Suprapubic skin (tissue), 4 donors: ENCODE measurements at regions not wholly inside any gene's neighbourhood (a gene's known extent, or its start where the extent isn't known, plus 50 kb on each side); places are given as distances from the start of the nearest gene placed in this dataset.

Experiments
- DNase-seq, 2 donors: peaks; one replicate each; pipeline ENCODE4 v3.0.0-alpha.2; 2019; ENCODE audit warnings: low spot score in 2 of 2
- H3K27ac ChIP-seq: fragments of 200-600 bp; sonication (generic); one replicate; pipeline ENCODE4 v1.5.1; 2019
- H3K27me3 ChIP-seq: fragments of 200-600 bp; sonication (generic); one replicate; pipeline ENCODE4 v1.5.1; 2019
- H3K36me3 ChIP-seq: fragments of 200-600 bp; sonication (generic); one replicate; pipeline ENCODE4 v1.5.1; 2019
- H3K4me1 ChIP-seq: fragments of 200-600 bp; sonication (generic); one replicate; pipeline ENCODE4 v1.5.1; 2019
- H3K4me3 ChIP-seq: fragments of 200-600 bp; sonication (generic); one replicate; pipeline ENCODE4 v1.5.1; 2019; ENCODE audit warnings: mild to moderate bottlenecking
- H3K9me3 ChIP-seq: fragments of 200-600 bp; sonication (generic); one replicate; pipeline ENCODE4 v1.5.1; 2019
- CTCF ChIP-seq, 2 donors: fragments of 200-600 bp in 1 of 2; fragments of 450-650 bp in 1 of 2; sonication (generic) in 1 of 2; IDR thresholded peaks; one replicate each; pipeline ENCODE4 v1.5.1; 2016 to 2019; ENCODE audit warnings: antibody characterized with exemption in 2 of 2, mild to moderate bottlenecking in 1 of 2, moderate library complexity in 1 of 2
- EP300 ChIP-seq: sonication (generic); formaldehyde crosslinking; IDR thresholded peaks from one replicate; pipeline ENCODE4 v1.6.1; 2017; ENCODE audit warnings: antibody characterized with exemption
- POLR2A ChIP-seq, 2 donors: fragments of 450-650 bp; IDR thresholded peaks; one replicate each; pipeline ENCODE4 v1.6.1; 2017; ENCODE audit warnings: antibody characterized with exemption in 2 of 2, mild to moderate bottlenecking in 2 of 2, moderate library complexity in 2 of 2
- POLR2AphosphoS5 ChIP-seq, 3 donors: sonication (generic); formaldehyde crosslinking; IDR thresholded peaks; one replicate each; pipeline ENCODE4 v1.6.1; 2017; ENCODE audit warnings: antibody characterized with exemption in 3 of 3
- WGBS: methylation state at CpG from one replicate; pipeline ENCODE4 v1.1.5; 2018; 5-methylcytosine and 5-hydroxymethylcytosine counted together

- Histone ChIP-seq H3K36me3 (no peaks in the 10 kb centered on the region), H3K9me3 (peaks cover 4% of the 10 kb centered on the region), H3K4me3 (no peak overlapping the region), H3K27me3 (no peaks in the 10 kb centered on the region), H3K27ac (no peak overlapping the region), H3K4me1 (no peaks in the 10 kb centered on the region)
- TF ChIP-seq CTCF (IDR thresholded peaks at IDR 0.05), result no peak
- TF ChIP-seq POLR2AphosphoS5 (IDR thresholded peaks at IDR 0.05), result no peak
- TF ChIP-seq POLR2A (IDR thresholded peaks at IDR 0.05), result no peak
- no peak for TF ChIP-seq EP300
- DNase-seq, result no peak
- 80% methylated on average over 4 of the region's 4 CpGs for WGBS
Measured at GRCh38 chr2:107622741-107623310, 203.9 kb upstream of the RGPD4 start.

GRCh38 chr2:107625982-107626381 is 200.7 kb upstream of the RGPD4 start:
- H3K27me3 ChIP-seq, result no peaks in the 10 kb centered on the region
- no peak for DNase-seq
- H3K4me3 ChIP-seq, result no peak overlapping the region
- H3K36me3 ChIP-seq, result no peaks in the 10 kb centered on the region
- no peaks in the 10 kb centered on the region for H3K4me1 ChIP-seq
- no peak overlapping the region for H3K27ac ChIP-seq
- no peak for TF ChIP-seq POLR2A (IDR thresholded peaks at IDR 0.05)
- no peak for TF ChIP-seq CTCF (IDR thresholded peaks at IDR 0.05)
- no peak for TF ChIP-seq EP300
- TF ChIP-seq POLR2AphosphoS5 (IDR thresholded peaks at IDR 0.05), result no peak
- H3K9me3 ChIP-seq, result peaks cover 4% of the 10 kb centered on the region

DNA sequence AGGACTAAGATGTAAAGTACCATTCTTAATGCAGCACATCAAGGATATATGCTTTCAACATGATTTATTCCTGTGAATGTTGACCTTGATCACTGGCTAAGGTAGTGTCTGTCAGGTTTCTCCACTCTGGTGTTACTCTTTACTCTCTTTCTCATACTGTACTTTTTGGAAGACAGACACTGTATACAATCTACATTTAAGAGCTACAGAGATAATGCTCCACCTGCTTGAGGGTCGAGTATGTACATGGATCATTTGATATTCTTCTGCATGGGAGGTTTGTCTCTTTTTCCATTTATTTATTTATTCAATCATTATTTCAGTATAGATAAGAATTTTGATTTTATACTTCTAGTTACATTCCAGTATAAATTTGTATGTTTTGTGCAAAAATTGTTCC is 199.5 kb upstream of the RGPD4 start:
- WGBS, result 31% methylated on average over 1 of the region's 1 CpG

DNA sequence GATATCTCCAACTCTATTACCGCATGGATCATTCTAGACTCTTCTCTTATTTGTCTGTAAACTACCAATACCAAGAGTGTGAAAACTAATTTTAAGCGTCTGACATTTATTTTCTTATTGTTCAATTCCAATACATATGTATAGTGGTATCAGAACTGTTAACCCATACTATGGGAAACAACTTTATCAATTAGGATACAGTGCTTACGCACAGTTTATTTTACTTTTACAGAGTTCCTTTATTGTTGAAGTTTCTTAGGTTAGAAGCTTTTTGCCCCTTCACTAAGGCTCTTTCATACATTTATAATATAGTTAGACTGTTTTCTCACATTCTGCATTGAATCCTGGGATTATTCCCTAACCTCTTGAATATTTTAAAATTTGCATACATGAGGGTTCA is 198.8 kb upstream of the RGPD4 start:
- H3K4me3 ChIP-seq, result no peak overlapping the region
- DNase-seq, result no peak
- 93% methylated on average over 3 of the region's 3 CpGs for WGBS
- H3K36me3 ChIP-seq, result no peaks in the 10 kb centered on the region
- H3K4me1 ChIP-seq, result no peaks in the 10 kb centered on the region
- TF ChIP-seq CTCF (IDR thresholded peaks at IDR 0.05), result no peak
- TF ChIP-seq POLR2AphosphoS5 (IDR thresholded peaks at IDR 0.05), result no peak
- no peak for TF ChIP-seq EP300
- TF ChIP-seq POLR2A (IDR thresholded peaks at IDR 0.05), result no peak
- peaks cover 4% of the 10 kb centered on the region for H3K9me3 ChIP-seq
- no peak overlapping the region for H3K27ac ChIP-seq
- no peaks in the 10 kb centered on the region for H3K27me3 ChIP-seq

More for the DNA sequence above, 199.5 kb upstream of the RGPD4 start:
- DNase-seq, result no peak
- TF ChIP-seq POLR2AphosphoS5 (IDR thresholded peaks at IDR 0.05), result no peak
- no peak for TF ChIP-seq CTCF (IDR thresholded peaks at IDR 0.05)
- TF ChIP-seq POLR2A (IDR thresholded peaks at IDR 0.05), result no peak
- TF ChIP-seq EP300, result no peak
- Histone ChIP-seq H3K9me3 (peaks cover 4% of the 10 kb centered on the region), H3K27me3 (no peaks in the 10 kb centered on the region), H3K27ac (no peak overlapping the region), H3K36me3 (no peaks in the 10 kb centered on the region), H3K4me3 (no peak overlapping the region), H3K4me1 (no peaks in the 10 kb centered on the region)

- H3K4me1 ChIP-seq, result no peaks in the 10 kb centered on the region
- DNase-seq, result no peak
- H3K4me3 ChIP-seq, result no peak overlapping the region
- H3K36me3 ChIP-seq, result no peaks in the 10 kb centered on the region
- no peak overlapping the region for H3K27ac ChIP-seq
- WGBS, result 74% methylated on average over 3 of the region's 3 CpGs
- no peak for TF ChIP-seq POLR2A (IDR thresholded peaks at IDR 0.05)
- TF ChIP-seq CTCF (IDR thresholded peaks at IDR 0.05), result no peak
- no peak for TF ChIP-seq EP300
- TF ChIP-seq POLR2AphosphoS5 (IDR thresholded peaks at IDR 0.05), result no peak
- no peaks in the 10 kb centered on the region for H3K27me3 ChIP-seq
- H3K9me3 ChIP-seq, result no peaks in the 10 kb centered on the region
Measured at GRCh38 chr2:107633580-107634147, 193.0 kb upstream of the RGPD4 start.
